ENCODE measurements at regions not wholly inside any gene's neighbourhood (a gene's known extent, or its start where the extent isn't known, plus 50 kb on each side); places are given as distances from the start of the nearest gene placed in this dataset.

GRCh38 chr5:10064546-10065195, 185.0 kb downstream of the ATPSCKMT start:
- no peaks in the 10 kb centered on the region for H3K36me3 Mint-ChIP-seq
- no peaks in the 10 kb centered on the region for H3K4me1 Mint-ChIP-seq
- TF ChIP-seq CTCF (IDR thresholded peaks at IDR 0.05; ENCODE audit: unreplicated experiment), result no peak
- no peak for DNase-seq (ENCODE audit: low spot score in 2 of 2, unreplicated experiment in 2 of 2)
- H3K27ac Mint-ChIP-seq, result no peak overlapping the region
- no peak overlapping the region for H3K4me3 Mint-ChIP-seq
- H3K27me3 Mint-ChIP-seq (ENCODE audit: low read depth), result peaks cover 1% of the 10 kb centered on the region
- H3K9me3 Mint-ChIP-seq, result no peaks in the 10 kb centered on the region

- Mint-ChIP-seq H3K27ac (no peak overlapping the region), H3K4me1 (no peaks in the 10 kb centered on the region), H3K9me3 (no peaks in the 10 kb centered on the region), H3K36me3 (no peaks in the 10 kb centered on the region), H3K27me3 (ENCODE audit: low read depth) (peaks cover 1% of the 10 kb centered on the region), H3K4me3 (no peak overlapping the region)
- no peak for TF ChIP-seq CTCF (IDR thresholded peaks at IDR 0.05; ENCODE audit: unreplicated experiment)
- DNase-seq (ENCODE audit: low spot score in 2 of 2, unreplicated experiment in 2 of 2), result no peak
Measured at GRCh38 chr5:10063997-10064396, 185.7 kb downstream of the ATPSCKMT start.

GRCh38 chr5:10059980-10060379, 189.7 kb downstream of the ATPSCKMT start:
- no peaks in the 10 kb centered on the region for H3K36me3 Mint-ChIP-seq
- H3K4me3 Mint-ChIP-seq, result no peak overlapping the region
- no peak overlapping the region for H3K27ac Mint-ChIP-seq
- TF ChIP-seq CTCF (IDR thresholded peaks at IDR 0.05; ENCODE audit: unreplicated experiment), result no peak
- H3K4me1 Mint-ChIP-seq, result peaks cover 12% of the 10 kb centered on the region
- H3K9me3 Mint-ChIP-seq, result no peaks in the 10 kb centered on the region
- DNase-seq (ENCODE audit: low spot score in 2 of 2, unreplicated experiment in 2 of 2), result no peak
- H3K27me3 Mint-ChIP-seq (ENCODE audit: low read depth), result peaks cover 1% of the 10 kb centered on the region

- TF ChIP-seq CTCF (IDR thresholded peaks at IDR 0.05; ENCODE audit: unreplicated experiment), result no peak
- H3K36me3 Mint-ChIP-seq, result no peaks in the 10 kb centered on the region
- no peak overlapping the region for H3K4me3 Mint-ChIP-seq
- H3K4me1 Mint-ChIP-seq, result peaks cover 12% of the 10 kb centered on the region
- peaks cover 1% of the 10 kb centered on the region for H3K27me3 Mint-ChIP-seq (ENCODE audit: low read depth)
- no peak for DNase-seq (ENCODE audit: low spot score in 2 of 2, unreplicated experiment in 2 of 2)
- H3K27ac Mint-ChIP-seq, result no peak overlapping the region
- H3K9me3 Mint-ChIP-seq, result no peaks in the 10 kb centered on the region
Measured at GRCh38 chr5:10059556-10059955, 190.1 kb downstream of the ATPSCKMT start.

- Mint-ChIP-seq H3K4me3 (no peak overlapping the region), H3K9me3 (peaks cover 12% of the 10 kb centered on the region), H3K27me3 (ENCODE audit: low read depth) (peaks cover 1% of the 10 kb centered on the region), H3K27ac (no peak overlapping the region), H3K4me1 (peaks cover 12% of the 10 kb centered on the region), H3K36me3 (peaks cover 5% of the 10 kb centered on the region)
- no peak for TF ChIP-seq CTCF (IDR thresholded peaks at IDR 0.05; ENCODE audit: unreplicated experiment)
- no peak for DNase-seq (ENCODE audit: low spot score in 2 of 2, unreplicated experiment in 2 of 2)
Measured at GRCh38 chr5:10057356-10057755, 192.3 kb downstream of the ATPSCKMT start.

All from mesothelial cell of epicardium (in vitro differentiated cells).